GM19239 (cell line): ENCODE measurements at regions not wholly inside any gene's neighbourhood (a gene's known extent, or its start where the extent isn't known, plus 50 kb on each side); places are given as distances from the start of the nearest gene placed in this dataset.
"Not testable (repeated sequence)": the region's sequence is repeated elsewhere in the genome, so short reads cannot be mapped to it uniquely, and the experiment has no call there.

Source experiments
- DNase-seq: peaks from one replicate; pipeline ENCODE4 v3.0.0; 2011; ENCODE audit warnings: low spot score; ENCODE audit not compliant: insufficient read length
- FAIRE-seq: peaks from 2 replicates; lab custom pipeline; 2011; peaks lifted over from hg19 to GRCh38; lab: Jason Lieb, UNC

- DNase-seq = no peak
- FAIRE-seq = no peak
Observed at GRCh38 chr1:81197591-81197990, 603.1 kb upstream of the ADGRL2 start.

DNA sequence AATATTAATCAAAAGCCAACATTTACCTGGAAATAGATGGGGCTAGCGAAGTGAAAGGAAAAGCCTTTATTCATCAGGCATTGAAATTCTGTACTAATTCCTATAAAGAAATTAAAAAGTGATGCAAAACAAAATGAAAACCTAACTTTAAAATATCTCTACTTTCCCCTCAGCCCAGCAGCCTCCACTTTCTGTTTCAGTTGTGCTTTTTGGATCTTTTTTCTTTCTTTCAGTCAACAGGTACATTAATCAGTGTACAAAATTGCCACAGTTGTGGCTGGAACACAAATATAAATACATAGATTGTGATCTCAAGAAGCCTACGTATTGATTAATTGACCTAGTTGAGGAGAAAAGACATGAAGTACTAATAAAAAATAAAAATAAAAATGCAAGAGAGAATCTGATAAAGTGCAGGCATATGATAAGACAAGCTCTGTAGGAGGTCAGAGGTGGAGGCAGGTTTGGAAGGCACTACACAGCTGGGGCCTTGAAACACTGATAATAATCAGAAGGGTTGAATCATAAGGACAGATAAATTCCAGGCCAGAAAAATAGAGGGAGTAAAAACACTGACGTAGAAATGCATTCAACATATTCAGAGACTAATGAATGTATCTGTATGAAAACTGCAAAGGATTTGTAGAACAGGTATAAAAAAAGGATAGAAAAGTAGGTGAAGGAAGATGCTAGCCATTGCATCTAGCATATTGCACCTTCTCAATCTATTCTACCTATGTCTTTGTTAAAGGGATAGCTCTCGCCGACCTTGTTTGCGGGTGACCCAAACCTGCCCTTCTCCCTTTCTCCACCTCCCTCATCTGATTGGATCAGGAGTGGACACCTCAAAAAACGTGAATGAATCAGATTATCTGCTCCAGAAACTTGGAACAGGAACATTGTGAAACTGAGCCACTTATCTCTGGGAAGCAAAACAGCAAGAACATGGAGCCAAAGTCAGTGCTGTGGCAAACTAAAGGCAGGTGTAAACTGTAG, 607.8 kb upstream of the ADGRL2 start:
- FAIRE-seq = no peak
- DNase-seq = no peak

DNA sequence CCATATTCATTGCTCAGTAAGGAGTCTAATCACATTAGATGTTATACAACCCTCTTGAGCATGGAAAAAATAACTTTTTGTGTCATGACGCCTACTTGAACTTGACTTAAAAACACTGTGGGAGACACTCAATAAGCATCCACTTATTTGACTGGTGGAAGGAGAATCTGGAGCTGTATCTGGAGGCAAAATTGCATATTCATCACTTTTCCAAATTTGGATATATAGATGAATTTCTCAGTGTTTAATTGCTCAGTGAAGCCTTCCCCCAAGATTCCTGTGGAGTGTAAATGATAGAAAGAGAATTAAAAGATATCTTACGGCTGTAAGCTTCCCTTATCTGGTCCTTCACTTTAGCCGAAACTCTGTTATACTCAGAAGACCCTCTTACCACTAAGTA, 610.7 kb upstream of the ADGRL2 start:
- DNase-seq (no peak), FAIRE-seq (no peak)

DNA sequence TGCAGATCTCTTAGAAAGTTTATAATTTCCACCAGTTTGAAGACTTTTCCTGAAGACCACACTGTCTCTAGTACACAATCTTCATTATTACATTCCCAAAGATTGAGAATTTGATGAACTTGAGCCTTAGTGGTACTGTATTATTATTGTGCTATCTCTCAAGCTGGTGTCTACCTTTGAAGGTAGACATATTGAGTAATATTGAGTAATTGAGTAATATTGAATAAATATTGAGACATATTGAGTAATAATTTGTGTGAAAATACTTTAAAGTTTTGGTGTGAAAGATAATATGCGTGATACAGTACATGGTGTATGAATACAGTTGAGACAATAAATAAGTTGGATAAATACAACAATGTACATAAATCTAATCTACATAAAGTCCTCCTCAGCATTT, 613.1 kb upstream of the ADGRL2 start:
- FAIRE-seq (no peak), DNase-seq (no peak)

- FAIRE-seq (no peak), DNase-seq (no peak)
Observed at GRCh38 chr1:81186261-81186660, 614.5 kb upstream of the ADGRL2 start.

DNA sequence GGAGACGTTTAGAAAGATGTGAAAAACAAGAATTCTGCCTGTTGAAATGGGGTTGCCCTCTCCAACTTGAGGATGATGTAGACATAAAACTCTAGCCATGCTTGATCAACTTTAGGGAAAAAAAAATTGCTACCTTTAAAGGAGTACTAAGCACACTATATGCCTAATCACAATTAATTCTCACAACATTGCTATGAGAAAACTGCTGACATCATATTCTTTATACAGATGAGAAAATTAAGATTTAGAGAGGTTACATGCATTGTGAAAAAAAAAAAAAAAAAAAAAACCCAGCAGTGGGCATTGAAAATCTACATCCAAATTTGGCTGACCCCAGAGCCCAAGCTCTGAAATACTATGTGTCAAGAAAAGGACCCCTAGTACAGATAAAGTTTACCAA, 617.2 kb upstream of the ADGRL2 start:
- no peak for FAIRE-seq
- DNase-seq = no peak

GRCh38 chr1:81183051-81183450, 617.7 kb upstream of the ADGRL2 start:
- DNase-seq (no peak), FAIRE-seq (no peak)

GRCh38 chr1:81179242-81179641, 621.5 kb upstream of the ADGRL2 start:
- DNase-seq (no peak), FAIRE-seq (no peak)

- FAIRE-seq, DNase-seq: not testable (repeated sequence)
Observed at GRCh38 chr1:81178431-81179093, 622.2 kb upstream of the ADGRL2 start.

GRCh38 chr1:81174811-81175476, 625.8 kb upstream of the ADGRL2 start:
- FAIRE-seq (no peak), DNase-seq (no peak)

- DNase-seq (no peak), FAIRE-seq (no peak)
Observed at GRCh38 chr1:81174052-81174451, 626.7 kb upstream of the ADGRL2 start.

- DNase-seq = no peak
- no peak for FAIRE-seq
Observed at GRCh38 chr1:81172483-81172882, 628.3 kb upstream of the ADGRL2 start.

GRCh38 chr1:81170721-81171120, 630.0 kb upstream of the ADGRL2 start:
- no peak for FAIRE-seq

DNA sequence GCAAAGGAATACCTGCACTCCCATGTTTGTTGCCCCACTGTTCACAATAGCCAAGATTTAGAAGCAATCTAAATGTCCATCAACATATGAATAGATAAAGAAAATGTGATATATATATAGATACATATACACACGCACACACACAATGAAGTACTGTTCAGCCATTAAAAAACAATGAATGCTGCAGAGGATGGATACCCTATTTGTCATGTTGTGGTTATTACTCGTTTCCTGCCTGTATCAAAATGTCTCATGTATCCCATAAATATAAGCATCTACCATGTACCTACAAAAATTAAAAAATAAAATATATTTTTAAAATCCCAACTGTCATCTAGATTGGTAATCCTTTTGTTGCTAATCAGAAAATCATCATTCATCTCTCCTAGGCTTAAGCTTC, 634.8 kb upstream of the ADGRL2 start:
- FAIRE-seq (no peak), DNase-seq (no peak)

More at GRCh38 chr1:81170721-81171120, 630.0 kb upstream of the ADGRL2 start:
- no peak for DNase-seq

- no peak for DNase-seq
- no peak for FAIRE-seq
Observed at GRCh38 chr1:81160696-81161095, 640.0 kb upstream of the ADGRL2 start.

DNA sequence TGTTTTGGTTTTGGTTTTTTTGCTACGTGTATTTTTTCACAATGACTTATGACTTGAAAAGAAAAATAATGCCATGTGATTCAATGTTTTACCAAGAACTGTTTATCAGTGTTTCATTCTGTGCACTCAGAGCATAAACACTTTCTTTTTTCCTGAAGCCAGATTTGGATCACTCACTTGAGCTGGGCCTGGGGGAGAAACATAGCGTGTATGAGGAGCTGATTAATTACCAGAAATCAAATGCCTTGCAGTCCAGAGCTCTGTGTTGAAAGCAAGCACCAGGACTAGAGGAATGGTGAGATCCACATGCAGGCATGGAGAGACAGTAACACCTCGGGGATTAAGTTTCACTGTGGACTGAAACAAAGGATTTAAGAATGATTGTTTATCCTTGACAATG, 642.1 kb upstream of the ADGRL2 start:
- DNase-seq (no peak), FAIRE-seq (no peak)

GRCh38 chr1:81157686-81158085, 643.0 kb upstream of the ADGRL2 start:
- DNase-seq (no peak), FAIRE-seq (no peak)

GRCh38 chr1:81156887-81157286, 643.8 kb upstream of the ADGRL2 start:
- DNase-seq (no peak), FAIRE-seq (no peak)

- FAIRE-seq (no peak), DNase-seq (no peak)
Observed at GRCh38 chr1:81155131-81155530, 645.6 kb upstream of the ADGRL2 start.

GRCh38 chr1:81151206-81151605, 649.5 kb upstream of the ADGRL2 start:
- no peak for FAIRE-seq
- DNase-seq = no peak
